CD14-positive monocyte (primary cell): ENCODE measurements at regions not wholly inside any gene's neighbourhood (a gene's known extent, or its start where the extent isn't known, plus 50 kb on each side); places are given as distances from the start of the nearest gene placed in this dataset.

ENCODE experiments used
- DNase-seq, 3 donors: peaks; one replicate each; pipeline ENCODE4 v3.0.0-alpha.2; 2011 to 2022
- H2AFZ ChIP-seq: 2 replicates; pipeline ENCODE4 v1.6.0; 2012; ENCODE audit warnings: mild to moderate bottlenecking, low read depth, low read length, inconsistent platforms; ENCODE audit not compliant: insufficient read depth, poor library complexity, severe bottlenecking
- H3K27ac ChIP-seq, 2 donors: 1 replicate in 1 of 2; 2 replicates in 1 of 2; pipeline ENCODE4 v1.5.1; 2012 to 2013; ENCODE audit warnings: low read length in 2 of 2, control low read depth in 1 of 2, inconsistent platforms in 1 of 2, low read depth in 1 of 2, mild to moderate bottlenecking in 1 of 2
- H3K27me3 ChIP-seq, 2 donors: one replicate each; pipeline versions ENCODE4 v1.6.0 to v1.6.1; 2011 to 2013; ENCODE audit warnings: low read length in 2 of 2; ENCODE audit not compliant: control insufficient read depth in 2 of 2, insufficient read depth in 2 of 2
- H3K36me3 ChIP-seq, 2 donors: replicated peaks in 1 of 2; 1 replicate in 1 of 2; 2 replicates in 1 of 2; pipeline versions ENCODE4 v1.5.1 to v1.6.1; 2012 to 2013; ENCODE audit warnings: low read length in 2 of 2, control low read depth in 1 of 2, inconsistent platforms in 1 of 2, mild to moderate bottlenecking in 1 of 2; ENCODE audit not compliant: insufficient read depth in 2 of 2, control insufficient read depth in 1 of 2
- H3K4me1 ChIP-seq, 2 donors: 1 replicate in 1 of 2; 2 replicates in 1 of 2; pipeline versions ENCODE4 v1.5.1 to v1.6.1; 2012 to 2013; ENCODE audit warnings: low read length in 2 of 2, control low read depth in 1 of 2, inconsistent platforms in 1 of 2, mild to moderate bottlenecking in 1 of 2, moderate library complexity in 1 of 2; ENCODE audit not compliant: insufficient read depth in 2 of 2, control insufficient read depth in 1 of 2
- H3K4me2 ChIP-seq: replicated peaks from 2 replicates; pipeline ENCODE3; 2012; ENCODE audit warnings: low read length, moderate library complexity, mild to moderate bottlenecking; ENCODE audit not compliant: poor library complexity, severe bottlenecking; ENCODE audit errors: extremely low read depth
- H3K4me3 ChIP-seq, 3 experiments: fragments of 200-600 bp in 1 of 3; sonication (generic) in 1 of 3; replicated peaks in 1 of 3; 1 replicate in 2 of 3; 2 replicates in 1 of 3; pipeline ENCODE4 v1.5.1; 2011 to 2013; ENCODE audit warnings: low read length in 3 of 3, mild to moderate bottlenecking in 3 of 3, control low read depth in 2 of 3, low read depth in 2 of 3, inconsistent platforms in 1 of 3, moderate library complexity in 1 of 3
- H3K79me2 ChIP-seq: 2 replicates; pipeline ENCODE4 v1.6.0; 2012; ENCODE audit warnings: mild to moderate bottlenecking, control low read depth, inconsistent platforms, low read length, moderate library complexity; ENCODE audit not compliant: insufficient read depth
- H3K9ac ChIP-seq: 2 replicates; pipeline ENCODE4 v1.6.0; 2017; ENCODE audit warnings: low read length, mild to moderate bottlenecking; ENCODE audit not compliant: insufficient read depth, poor library complexity, severe bottlenecking
- H3K9me3 ChIP-seq, 2 donors: replicated peaks in 1 of 2; 1 replicate in 1 of 2; 2 replicates in 1 of 2; pipeline versions ENCODE4 v1.5.1 to v1.6.1; 2012 to 2013; ENCODE audit warnings: low read length in 2 of 2, control low read depth in 1 of 2; ENCODE audit not compliant: control insufficient read depth in 1 of 2, insufficient read depth in 1 of 2
- H4K20me1 ChIP-seq: 2 replicates; pipeline ENCODE4 v1.6.0; 2012; ENCODE audit warnings: mild to moderate bottlenecking, low read length, control low read depth, moderate library complexity; ENCODE audit not compliant: insufficient read depth
- H3K27ac Mint-ChIP-seq, 7 donors: one replicate each; pipeline ENCODE4 v1.8.0; 2020; ENCODE audit warnings: mild to moderate bottlenecking in 7 of 7, mixed read lengths in 7 of 7, moderate library complexity in 6 of 7, inconsistent platforms in 2 of 7
- H3K27me3 Mint-ChIP-seq, 3 donors: one replicate each; pipeline ENCODE4 v1.8.0; 2021 to 2022; ENCODE audit warnings: low read depth in 3 of 3, mild to moderate bottlenecking in 3 of 3, mixed read lengths in 3 of 3, moderate library complexity in 3 of 3, inconsistent platforms in 1 of 3
- H3K36me3 Mint-ChIP-seq, 2 donors: one replicate each; pipeline ENCODE4 v1.8.0; 2020; ENCODE audit warnings: mixed read lengths in 2 of 2, inconsistent platforms in 1 of 2, mild to moderate bottlenecking in 1 of 2
- H3K4me1 Mint-ChIP-seq: one replicate; pipeline ENCODE4 v1.8.0; 2020; ENCODE audit warnings: mild to moderate bottlenecking, mixed read lengths
- H3K4me3 Mint-ChIP-seq, 2 donors: one replicate each; pipeline ENCODE4 v1.8.0; 2020; ENCODE audit warnings: mild to moderate bottlenecking in 2 of 2, mixed read lengths in 2 of 2, moderate library complexity in 1 of 2
- H3K9me3 Mint-ChIP-seq, 7 donors: one replicate each; pipeline ENCODE4 v1.8.0; 2020 to 2022; ENCODE audit warnings: mixed read lengths in 7 of 7, mild to moderate bottlenecking in 6 of 7, moderate library complexity in 6 of 7, inconsistent platforms in 2 of 7
- CTCF ChIP-seq: fragments of 200-600 bp; IDR thresholded peaks from one replicate; pipeline ENCODE4 v1.8.0; 2022; ENCODE audit warnings: antibody characterized with exemption, mild to moderate bottlenecking
- WGBS: methylation state at CpG from one replicate; pipeline ENCODE4 v1.1.5; 2013; ENCODE audit warnings: missing lambda C conversion rate; ENCODE audit not compliant: insufficient coverage; 5-methylcytosine and 5-hydroxymethylcytosine counted together
- intact Hi-C, 2 donors: fragments of 100-400 bp; cut with micrococcal nuclease; formaldehyde crosslinking; loops; one replicate each; pipeline versions ENCODE4 v1.15.0 to v1.15.1; 2023

DNA sequence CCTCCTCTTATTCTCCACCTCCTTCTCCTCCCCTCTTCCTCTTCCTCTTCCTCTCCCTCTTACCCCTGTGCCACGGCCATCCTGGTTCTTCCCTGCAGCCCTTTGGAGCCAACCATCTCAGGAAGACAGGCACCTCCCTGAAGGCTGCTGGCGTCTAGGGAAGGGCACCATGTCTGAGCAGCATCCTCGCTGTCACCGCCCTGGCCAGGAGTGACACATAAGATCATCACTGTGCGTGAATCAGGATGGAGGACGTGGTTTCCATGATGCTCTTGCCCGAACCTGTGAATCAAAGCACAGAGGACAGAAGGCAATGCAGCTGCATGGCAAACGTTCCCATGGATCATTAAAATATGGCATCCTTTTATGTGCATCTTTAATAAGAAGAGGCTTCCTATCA is 236.0 kb downstream of the SH3BP4 start:
- Histone ChIP-seq H3K9me3 (no peaks in the 10 kb centered on the region), H2AFZ (no peak overlapping the region), H3K36me3 (no peaks in the 10 kb centered on the region), H3K4me1 (no peaks in the 10 kb centered on the region), H4K20me1 (no peaks in the 10 kb centered on the region), H3K4me3 (no peak overlapping the region), H3K27me3 (no peaks in the 10 kb centered on the region), H3K9ac (no peak overlapping the region), H3K79me2 (no peaks in the 10 kb centered on the region), H3K4me2 (no peak overlapping the region), H3K27ac (no peak overlapping the region)
- no peak overlapping the region for H3K4me3 Mint-ChIP-seq
- no peaks in the 10 kb centered on the region for H3K4me1 Mint-ChIP-seq
- no peak for DNase-seq
- TF ChIP-seq CTCF = no peak
- no peak overlapping the region for H3K27ac Mint-ChIP-seq
- intact Hi-C loops = no loop called here
- H3K36me3 Mint-ChIP-seq = no peaks in the 10 kb centered on the region
- peaks cover 4 to 9% (median 9%) of the 10 kb centered on the region in 3 donors for H3K27me3 Mint-ChIP-seq
- peaks cover 0 to 2% (median 2%) of the 10 kb centered on the region in 7 donors for H3K9me3 Mint-ChIP-seq
- 83% methylated on average over 7 of the region's 8 CpGs for WGBS

GRCh38 chr2:235191486-235191885 is 239.7 kb downstream of the SH3BP4 start:
- no peak overlapping the region for H2AFZ ChIP-seq
- H3K36me3 ChIP-seq = no peaks in the 10 kb centered on the region
- no peak overlapping the region for H3K27ac Mint-ChIP-seq
- H3K9me3 ChIP-seq = no peaks in the 10 kb centered on the region
- no peak for TF ChIP-seq CTCF
- peaks cover 0 to 6% (median 2%) of the 10 kb centered on the region in 7 donors for H3K9me3 Mint-ChIP-seq
- no peak overlapping the region for H3K9ac ChIP-seq
- no peak overlapping the region for H3K4me2 ChIP-seq
- no peaks in the 10 kb centered on the region for H3K27me3 ChIP-seq
- H4K20me1 ChIP-seq = no peaks in the 10 kb centered on the region
- no peaks in the 10 kb centered on the region for H3K4me1 ChIP-seq
- H3K4me1 Mint-ChIP-seq = no peaks in the 10 kb centered on the region
- H3K27ac ChIP-seq = no peak overlapping the region
- peaks cover 4 to 10% (median 5%) of the 10 kb centered on the region in 3 donors for H3K27me3 Mint-ChIP-seq
- intact Hi-C loops = no loop called here
- H3K4me3 ChIP-seq = no peak overlapping the region
- H3K79me2 ChIP-seq = no peaks in the 10 kb centered on the region
- no peak overlapping the region for H3K4me3 Mint-ChIP-seq
- WGBS = 78% methylated on average over 13 of the region's 15 CpGs
- DNase-seq = no peak
- no peaks in the 10 kb centered on the region for H3K36me3 Mint-ChIP-seq
